GM19452 (cell line): ENCODE measurements at regions not wholly inside any gene's neighbourhood (a gene's known extent, or its start where the extent isn't known, plus 50 kb on each side); places are given as distances from the start of the nearest gene placed in this dataset.

Experiments used
- ATAC-seq: cut with Tn5 transposase; IDR thresholded peaks from one replicate; pipeline ENCODE4 v1.9.1; 2021; ENCODE audit not compliant: unreplicated experiment

GRCh38 chr21:31566611-31567010 lies 92.9 kb upstream of the SOD1 start:
- no peak for ATAC-seq

DNA sequence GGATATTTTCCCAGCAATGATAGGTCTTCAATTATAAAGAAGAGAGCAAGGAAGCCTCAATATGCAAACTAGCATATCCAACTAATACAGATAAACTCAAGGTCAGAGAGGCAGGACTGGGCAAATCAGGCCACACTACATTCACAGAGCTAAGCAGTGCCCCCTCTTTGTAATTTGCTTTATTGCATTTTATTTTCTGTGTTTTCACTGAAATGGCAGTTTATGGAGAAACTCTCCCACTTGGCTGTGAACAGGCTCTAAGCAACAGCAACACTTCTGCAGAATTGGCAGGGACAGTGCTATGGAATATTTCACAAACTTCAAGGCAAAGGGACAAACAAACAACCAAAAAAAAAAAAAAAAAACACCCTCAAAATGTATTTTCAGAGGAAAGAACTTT lies 93.4 kb upstream of the SOD1 start:
- no peak for ATAC-seq

DNA sequence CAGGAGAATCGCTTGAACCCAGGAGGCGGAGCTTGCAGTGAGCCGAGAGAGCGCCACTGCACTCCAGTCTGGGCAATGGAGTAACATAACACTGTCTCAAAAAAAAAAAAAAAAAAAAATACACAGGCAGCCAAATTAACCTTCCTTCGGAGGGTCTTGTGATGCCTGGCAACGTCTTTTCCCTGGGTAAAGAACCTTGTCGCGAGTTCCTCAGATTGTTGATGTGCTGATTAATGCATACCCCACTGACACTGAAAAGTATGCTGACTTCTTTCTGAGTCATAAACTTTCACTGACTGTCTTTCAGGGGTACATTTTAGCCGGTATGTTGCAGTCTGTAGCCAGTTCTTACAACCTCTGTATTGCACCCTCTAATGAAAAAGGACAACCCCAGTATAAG lies 95.1 kb upstream of the SOD1 start:
- ATAC-seq, result no peak

- no peak for ATAC-seq
These were observed 99.0 kb upstream of the SOD1 start for GRCh38 chr21:31560479-31560878.

- peak; percentile 77 for ATAC-seq
These were observed 99.9 kb upstream of the SOD1 start for GRCh38 chr21:31559368-31560119.

GRCh38 chr21:31558962-31559367 lies 100.5 kb upstream of the SOD1 start:
- ATAC-seq, result peak; percentile 82

- no peak for ATAC-seq
These were observed 101.1 kb upstream of the SOD1 start for GRCh38 chr21:31558189-31558961.

DNA sequence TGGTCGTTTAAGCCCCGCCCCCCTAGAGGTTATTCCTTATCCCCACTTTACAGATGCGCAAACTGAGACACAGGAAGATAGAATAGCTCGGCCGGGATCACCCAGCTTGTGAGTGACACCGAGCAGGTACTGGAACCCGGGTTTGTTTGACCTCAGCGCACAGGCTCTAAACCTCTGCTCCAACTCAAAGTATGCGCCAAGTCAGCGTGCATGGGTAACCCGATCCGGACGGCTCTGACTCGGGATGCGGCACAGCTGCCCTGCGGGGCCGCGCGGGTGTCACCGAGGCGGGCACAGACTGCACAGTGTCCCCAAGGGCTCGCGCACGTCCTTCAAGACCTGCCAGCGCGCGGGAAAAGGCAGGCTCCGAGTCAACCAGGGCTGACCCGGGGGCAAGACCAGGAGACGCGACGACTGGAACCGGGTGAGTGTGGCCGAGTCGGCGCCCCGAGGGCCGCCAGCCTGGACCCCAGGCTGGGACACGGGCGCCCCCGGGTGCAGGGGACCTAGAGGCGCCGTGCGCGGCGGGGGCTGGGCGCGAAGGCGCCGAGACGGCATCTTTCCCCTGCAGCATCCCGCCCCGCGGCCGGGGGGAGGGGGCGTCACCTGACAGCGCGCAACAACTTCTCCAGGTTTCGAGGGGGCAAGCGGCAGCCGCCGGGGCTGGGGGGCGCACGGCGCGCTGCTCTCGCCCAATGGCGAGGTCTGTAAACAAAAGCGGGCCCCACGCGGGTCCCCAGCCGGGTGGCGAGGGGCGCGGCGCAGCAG lies 101.9 kb upstream of the SOD1 start:
- ATAC-seq, result no peak

GRCh38 chr21:31556662-31557061 lies 102.8 kb upstream of the SOD1 start:
- no peak for ATAC-seq

DNA sequence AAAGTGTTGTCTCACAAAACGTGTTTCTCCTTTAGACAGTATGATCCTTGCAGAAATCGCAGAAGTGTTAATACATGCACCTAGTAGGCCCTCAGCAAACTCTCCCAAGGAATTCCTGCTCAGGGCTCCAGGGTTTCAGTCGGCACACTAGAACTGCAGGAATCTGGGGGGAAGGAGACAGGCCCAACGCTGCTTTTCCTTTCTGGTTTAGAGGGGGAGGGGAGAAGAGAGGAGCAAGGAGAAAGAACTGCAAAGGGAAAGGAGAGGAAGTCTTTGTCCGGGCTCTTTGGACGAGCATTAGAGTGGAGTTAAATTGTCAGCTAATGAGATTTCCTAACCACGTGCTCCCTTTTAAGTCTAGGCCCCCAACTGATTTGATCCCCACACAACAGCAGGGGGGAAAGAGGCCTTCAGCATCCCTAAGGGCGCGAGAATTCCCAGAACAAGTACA lies 103.7 kb upstream of the SOD1 start:
- ATAC-seq, result no peak

GRCh38 chr21:31554511-31555022 lies 104.9 kb upstream of the SOD1 start:
- ATAC-seq, result peak; percentile 43

- no peak for ATAC-seq
These were observed 105.6 kb upstream of the SOD1 start for GRCh38 chr21:31553926-31554325.

- no peak for ATAC-seq
These were observed 106.0 kb upstream of the SOD1 start for GRCh38 chr21:31553461-31553860.

- ATAC-seq, result no peak
These were observed 106.7 kb upstream of the SOD1 start for GRCh38 chr21:31552826-31553225.

- ATAC-seq, result no peak
These were observed 109.4 kb upstream of the SOD1 start for GRCh38 chr21:31550070-31550469.

DNA sequence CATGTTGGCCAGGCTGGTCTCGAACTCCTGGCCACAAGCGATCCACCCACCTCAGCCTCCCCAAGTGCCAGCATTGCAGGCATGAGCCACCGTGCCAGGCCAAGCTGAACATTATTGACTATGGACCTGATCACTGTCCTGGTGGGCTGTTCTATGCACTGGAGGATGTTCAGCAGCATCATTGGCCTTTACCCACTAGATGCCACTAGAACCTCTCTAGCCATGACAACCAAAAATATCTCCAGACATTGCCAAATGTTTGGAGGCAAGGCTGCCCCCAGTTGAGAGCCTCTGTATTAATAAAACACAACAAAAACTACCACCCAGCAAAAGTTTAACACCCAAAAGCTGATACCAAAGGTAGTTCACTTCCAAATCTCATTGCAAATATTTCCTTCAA lies 110.8 kb upstream of the SOD1 start:
- ATAC-seq, result no peak

- no peak for ATAC-seq
These were observed 112.9 kb upstream of the SOD1 start for GRCh38 chr21:31546443-31547170.

DNA sequence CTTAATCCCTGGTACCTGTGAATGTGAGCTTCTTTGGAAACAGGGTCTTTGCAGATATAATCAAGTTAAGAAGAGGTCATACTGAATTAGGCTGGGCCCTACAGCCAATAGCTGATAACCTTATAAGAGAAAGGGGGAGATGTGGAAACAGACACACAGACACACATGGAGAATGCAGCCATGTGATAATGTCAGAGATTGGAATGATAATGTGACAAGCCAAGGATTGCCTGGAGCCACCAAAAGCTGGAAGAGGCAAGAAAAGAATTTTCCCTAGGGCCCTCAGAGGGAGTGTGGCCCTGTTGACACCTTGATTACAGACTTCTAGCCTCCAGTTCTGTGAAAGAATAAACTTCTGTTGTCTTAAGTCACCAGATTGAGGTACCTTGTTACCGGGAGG lies 114.5 kb upstream of the SOD1 start:
- ATAC-seq, result no peak

DNA sequence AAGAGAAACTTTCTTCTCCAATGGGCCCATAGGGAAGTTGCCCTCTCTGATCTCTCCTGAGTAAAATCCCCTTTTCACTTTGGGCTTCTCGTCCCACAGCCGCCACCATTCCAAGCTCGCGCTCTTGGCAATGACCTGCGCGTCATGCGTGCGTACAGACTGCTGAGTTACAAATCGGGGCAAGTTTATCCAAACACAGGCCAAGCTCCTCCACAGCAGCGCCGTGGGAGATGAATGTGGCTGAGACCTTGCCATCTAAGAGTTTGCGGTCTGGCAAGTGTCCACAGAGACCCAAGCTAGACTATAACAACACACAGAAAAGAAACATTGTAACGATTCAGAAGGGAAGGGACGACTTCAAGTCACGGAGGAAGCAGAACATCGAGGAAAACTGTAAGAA lies 116.3 kb upstream of the SOD1 start:
- ATAC-seq, result no peak

GRCh38 chr21:31538816-31539215 lies 120.7 kb upstream of the SOD1 start:
- no peak for ATAC-seq
